Calu3 (cell line): ENCODE measurements at regions not wholly inside any gene's neighbourhood (a gene's known extent, or its start where the extent isn't known, plus 50 kb on each side); places are given as distances from the start of the nearest gene placed in this dataset.

Experiments
- BruUV-seq: library from RNA; stranded (reverse); fragments of 400-500 nt; replicated peaks from 2 replicates; lab custom pipeline; 2021; lab: Mats Ljungman, UMichigan
- CTCF ChIA-PET: fragments of 300-600 bp; sonication (Branson Sonifier 250); formaldehyde crosslinking; loops from one replicate; lab custom pipeline; 2022; ENCODE audit warnings: antibody characterized with exemption; lab: Charles Lee
- DNase-seq: peaks from one replicate; pipeline ENCODE4 v3.0.0; 2022
- H3K27ac Mint-ChIP-seq: one replicate; pipeline ENCODE4 v1.8.0; 2022; ENCODE audit warnings: mixed read lengths; ENCODE audit not compliant: unreplicated experiment
- H3K27me3 Mint-ChIP-seq: one replicate; pipeline ENCODE4 v1.8.0; 2022; ENCODE audit warnings: mixed read lengths; ENCODE audit not compliant: unreplicated experiment
- H3K36me3 Mint-ChIP-seq: one replicate; pipeline ENCODE4 v1.8.0; 2022; ENCODE audit warnings: mild to moderate bottlenecking, moderate library complexity, mixed read lengths; ENCODE audit not compliant: insufficient read depth, unreplicated experiment
- H3K4me1 Mint-ChIP-seq: one replicate; pipeline ENCODE4 v1.8.0; 2022; ENCODE audit warnings: mild to moderate bottlenecking, low read depth, mixed read lengths; ENCODE audit not compliant: unreplicated experiment
- H3K4me3 Mint-ChIP-seq: one replicate; pipeline ENCODE4 v1.8.0; 2022; ENCODE audit warnings: mild to moderate bottlenecking, low read depth, moderate library complexity, mixed read lengths; ENCODE audit not compliant: unreplicated experiment
- H3K9me3 Mint-ChIP-seq: one replicate; pipeline ENCODE4 v1.8.0; 2022; ENCODE audit warnings: low read depth, mixed read lengths; ENCODE audit not compliant: unreplicated experiment
- intact Hi-C: fragments of 100-400 bp; cut with micrococcal nuclease; formaldehyde crosslinking; loops from one replicate; pipeline ENCODE4 v1.10.0; 2022; ENCODE audit not compliant: unreplicated experiment
- TF ChIP-seq, protein P1 (sequence below): fragments of 200-600 bp; IDR thresholded peaks from one replicate; pipeline ENCODE4 v1.8.0; 2022; ENCODE audit warnings: antibody characterized with exemption; ENCODE audit not compliant: unreplicated experiment

DNA sequence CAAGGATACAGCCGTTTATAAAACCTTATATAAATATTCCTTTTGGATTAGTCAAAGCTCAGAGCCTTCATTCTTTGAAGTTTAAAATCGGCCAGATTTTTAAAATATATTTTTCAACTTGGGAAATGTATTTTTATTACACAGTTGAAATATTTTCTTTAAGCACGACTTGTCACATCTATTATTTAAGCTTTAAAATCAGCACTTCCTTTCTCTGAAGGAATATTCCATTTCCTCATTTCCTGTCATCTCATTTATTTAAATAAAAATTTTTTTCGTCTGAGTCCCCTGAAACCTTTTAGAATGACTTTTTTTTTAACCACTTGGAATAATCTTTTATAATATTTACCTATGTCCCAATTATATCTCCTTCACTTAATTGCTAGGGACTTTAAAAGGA lies 107.5 kb upstream of the PDE3A start:
- Mint-ChIP-seq H3K9me3 (no peaks in the 10 kb centered on the region), H3K4me1 (no peaks in the 10 kb centered on the region), H3K27ac (no peak overlapping the region), H3K36me3 (no peaks in the 10 kb centered on the region), H3K4me3 (no peak overlapping the region), H3K27me3 (no peaks in the 10 kb centered on the region)
- TF ChIP-seq, protein P1, sequence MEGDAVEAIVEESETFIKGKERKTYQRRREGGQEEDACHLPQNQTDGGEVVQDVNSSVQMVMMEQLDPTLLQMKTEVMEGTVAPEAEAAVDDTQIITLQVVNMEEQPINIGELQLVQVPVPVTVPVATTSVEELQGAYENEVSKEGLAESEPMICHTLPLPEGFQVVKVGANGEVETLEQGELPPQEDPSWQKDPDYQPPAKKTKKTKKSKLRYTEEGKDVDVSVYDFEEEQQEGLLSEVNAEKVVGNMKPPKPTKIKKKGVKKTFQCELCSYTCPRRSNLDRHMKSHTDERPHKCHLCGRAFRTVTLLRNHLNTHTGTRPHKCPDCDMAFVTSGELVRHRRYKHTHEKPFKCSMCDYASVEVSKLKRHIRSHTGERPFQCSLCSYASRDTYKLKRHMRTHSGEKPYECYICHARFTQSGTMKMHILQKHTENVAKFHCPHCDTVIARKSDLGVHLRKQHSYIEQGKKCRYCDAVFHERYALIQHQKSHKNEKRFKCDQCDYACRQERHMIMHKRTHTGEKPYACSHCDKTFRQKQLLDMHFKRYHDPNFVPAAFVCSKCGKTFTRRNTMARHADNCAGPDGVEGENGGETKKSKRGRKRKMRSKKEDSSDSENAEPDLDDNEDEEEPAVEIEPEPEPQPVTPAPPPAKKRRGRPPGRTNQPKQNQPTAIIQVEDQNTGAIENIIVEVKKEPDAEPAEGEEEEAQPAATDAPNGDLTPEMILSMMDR, result no peak
- CTCF ChIA-PET, result no interaction called here
- BruUV-seq, result no TSS peak
- DNase-seq, result no peak
- intact Hi-C loops, result no loop called here

DNA sequence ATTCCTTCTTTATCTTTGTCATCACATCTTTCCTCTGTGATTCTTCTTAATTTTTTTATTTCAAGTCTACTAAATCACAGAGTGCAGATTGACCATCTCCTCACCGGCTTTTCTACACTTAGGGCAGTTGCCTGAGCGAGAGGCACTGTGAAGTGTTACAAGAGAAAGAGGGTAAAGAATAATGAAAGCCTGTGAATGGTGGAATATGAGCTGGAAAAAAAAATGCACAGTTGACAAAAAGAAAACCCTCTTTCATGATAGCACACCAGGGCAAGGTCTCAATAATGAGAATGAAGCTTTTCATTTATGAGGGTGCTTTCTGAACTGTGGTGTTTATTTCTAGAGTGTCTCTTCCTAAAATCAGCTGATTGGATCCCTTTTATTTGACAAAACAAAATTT lies 106.2 kb upstream of the PDE3A start:
- TF ChIP-seq, protein P1, result no peak
- Mint-ChIP-seq H3K4me1 (no peaks in the 10 kb centered on the region), H3K9me3 (no peaks in the 10 kb centered on the region), H3K27me3 (no peaks in the 10 kb centered on the region), H3K27ac (no peak overlapping the region), H3K36me3 (no peaks in the 10 kb centered on the region), H3K4me3 (no peak overlapping the region)
- CTCF ChIA-PET, result no interaction called here
- intact Hi-C loops, result no loop called here
- no TSS peak for BruUV-seq
- no peak for DNase-seq

DNA sequence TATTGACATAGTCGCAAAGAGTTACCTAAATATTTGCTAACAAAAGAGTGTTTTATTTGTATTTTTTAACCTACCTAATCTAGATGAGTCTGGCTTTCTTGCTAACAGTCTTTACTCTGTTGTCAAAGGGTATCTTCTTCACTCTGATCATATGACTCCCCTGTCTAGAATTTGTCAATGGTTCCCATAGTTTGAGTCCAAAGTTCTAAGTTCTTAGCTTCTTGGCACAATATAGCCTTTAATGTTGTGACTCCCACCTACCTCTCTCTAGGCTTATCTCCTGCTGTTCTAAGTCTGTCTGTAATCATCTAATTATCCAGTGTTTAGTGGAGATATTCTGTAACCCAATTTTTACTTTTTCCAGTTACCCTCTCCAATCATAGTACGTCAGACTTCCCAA lies 104.3 kb upstream of the PDE3A start:
- H3K4me1 Mint-ChIP-seq, result no peaks in the 10 kb centered on the region
- BruUV-seq, result no TSS peak
- intact Hi-C loops, result no loop called here
- CTCF ChIA-PET, result no interaction called here
- H3K4me3 Mint-ChIP-seq, result no peak overlapping the region
- no peaks in the 10 kb centered on the region for H3K27me3 Mint-ChIP-seq
- no peak overlapping the region for H3K27ac Mint-ChIP-seq
- no peaks in the 10 kb centered on the region for H3K9me3 Mint-ChIP-seq
- no peak for DNase-seq
- no peaks in the 10 kb centered on the region for H3K36me3 Mint-ChIP-seq
- TF ChIP-seq, protein P1, result no peak

DNA sequence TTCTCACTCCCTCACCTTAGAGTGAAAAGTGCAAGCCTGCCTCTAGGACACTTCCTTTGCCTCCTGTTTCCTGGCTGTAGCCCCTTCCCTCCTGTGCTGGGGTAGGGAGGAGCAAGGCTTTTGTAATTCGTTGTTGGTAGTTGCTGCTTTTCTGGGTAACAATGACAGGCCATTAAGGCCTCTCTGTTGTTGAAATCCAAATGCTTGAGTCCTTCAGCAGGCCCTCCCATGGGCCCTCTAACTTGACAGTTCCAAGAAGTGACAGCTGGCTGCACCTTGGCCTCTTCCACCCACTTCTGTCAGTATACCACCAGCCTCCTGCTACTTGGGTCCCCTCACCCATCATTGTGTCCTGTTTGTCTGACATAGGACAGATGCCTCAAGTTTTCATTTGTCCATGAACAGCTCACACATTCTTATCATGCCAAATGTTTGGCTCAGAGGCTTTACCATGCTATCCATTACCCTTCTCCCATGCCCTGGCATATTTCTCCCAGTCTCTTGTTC lies 103.7 kb upstream of the PDE3A start:
- Mint-ChIP-seq H3K27me3 (no peaks in the 10 kb centered on the region), H3K4me1 (no peaks in the 10 kb centered on the region), H3K36me3 (no peaks in the 10 kb centered on the region), H3K4me3 (no peak overlapping the region), H3K9me3 (no peaks in the 10 kb centered on the region), H3K27ac (no peak overlapping the region)
- DNase-seq, result no peak
- TF ChIP-seq, protein P1, result no peak
- intact Hi-C loops, result no loop called here
- CTCF ChIA-PET, result no interaction called here
- no TSS peak for BruUV-seq
